Omental fat pad (tissue), 3 donors: ENCODE measurements at regions not wholly inside any gene's neighbourhood (a gene's known extent, or its start where the extent isn't known, plus 50 kb on each side); places are given as distances from the start of the nearest gene placed in this dataset.
"Not testable (repeated sequence)": the region's sequence is repeated elsewhere in the genome, so short reads cannot be mapped to it uniquely, and the experiment has no call there.

Experiments used
- ATAC-seq: fragments of 150-250 bp; one replicate; pipeline ENCODE4 v1.9.1; 2016; ENCODE audit warnings: mild to moderate bottlenecking, moderate library complexity; ENCODE audit not compliant: low FRiP score
- DNase-seq: peaks from one replicate; pipeline ENCODE4 v3.0.0-alpha.2; 2019; ENCODE audit warnings: low spot score
- CTCF ChIP-seq, 3 donors: fragments of 450-650 bp; IDR thresholded peaks; one replicate each; pipeline ENCODE4 v1.5.1; 2016 to 2017; ENCODE audit warnings: antibody characterized with exemption in 3 of 3, mild to moderate bottlenecking in 3 of 3, moderate library complexity in 2 of 3

- DNase-seq (no peak), ATAC-seq (no peak)
- no peak for TF ChIP-seq CTCF (IDR thresholded peaks at IDR 0.05)
Measured at GRCh38 chr3:164791263-164791662, 287.0 kb downstream of the SI start.

- DNase-seq, ATAC-seq: not testable (repeated sequence)
Measured at GRCh38 chr3:164784407-164784806, 293.9 kb downstream of the SI start.

- no peak for TF ChIP-seq CTCF (IDR thresholded peaks at IDR 0.05)
- ATAC-seq (no peak), DNase-seq (no peak)
Measured at GRCh38 chr3:164781755-164782154, 296.5 kb downstream of the SI start.

GRCh38 chr3:164779816-164780215, 298.5 kb downstream of the SI start:
- no peak for ATAC-seq
- no peak for DNase-seq
- TF ChIP-seq CTCF (IDR thresholded peaks at IDR 0.05), result no peak

GRCh38 chr3:164752812-164753211, 325.5 kb downstream of the SI start:
- no peak for TF ChIP-seq CTCF (IDR thresholded peaks at IDR 0.05)
- DNase-seq, result no peak
- no peak for ATAC-seq

GRCh38 chr3:164748626-164749025, 329.7 kb downstream of the SI start:
- TF ChIP-seq CTCF (IDR thresholded peaks at IDR 0.05), result no peak
- ATAC-seq, result no peak
- DNase-seq, result no peak

- TF ChIP-seq CTCF (IDR thresholded peaks at IDR 0.05), result no peak
- DNase-seq (no peak), ATAC-seq (no peak)
Measured at GRCh38 chr3:164741869-164742268, 336.4 kb downstream of the SI start.

GRCh38 chr3:164737174-164737573, 341.1 kb downstream of the SI start:
- ATAC-seq (no peak), DNase-seq (no peak)
- TF ChIP-seq CTCF (IDR thresholded peaks at IDR 0.05), result no peak
